B cell (primary cell): ENCODE measurements at regions not wholly inside any gene's neighbourhood (a gene's known extent, or its start where the extent isn't known, plus 50 kb on each side); places are given as distances from the start of the nearest gene placed in this dataset.

Source experiments
- ATAC-seq: fragments of 200-7000 bp; cut with Tn5 transposase; one replicate; pipeline ENCODE4 v1.10.0; 2021; ENCODE audit warnings: low read depth, mild to moderate bottlenecking, moderate number of reproducible peaks, moderate library complexity
- CTCF ChIA-PET: fragments of 350-600 bp; sonication (Branson Sonifier 250); formaldehyde crosslinking; loops from one replicate; lab custom pipeline; 2021; ENCODE audit warnings: antibody characterized with exemption, inconsistent platforms; lab: Charles Lee
- POLR2A ChIA-PET: fragments of 350-600 bp; sonication (Branson Sonifier 250); formaldehyde crosslinking; loops from one replicate; lab custom pipeline; 2021; ENCODE audit warnings: antibody characterized with exemption; lab: Charles Lee
- DNase-seq: peaks from one replicate; pipeline ENCODE4 v3.0.0; 2013
- H2AFZ ChIP-seq: 2 replicates; pipeline ENCODE4 v1.6.1; 2012; ENCODE audit warnings: mild to moderate bottlenecking, low read depth, low read length; ENCODE audit not compliant: insufficient read depth, poor library complexity, severe bottlenecking
- H3K27ac ChIP-seq, 2 donors: 1 replicate in 1 of 2; 2 replicates in 1 of 2; pipeline ENCODE4 v1.5.1; 2012 to 2013; ENCODE audit warnings: low read length in 2 of 2, mild to moderate bottlenecking in 2 of 2, moderate library complexity in 1 of 2
- H3K27me3 ChIP-seq, 4 experiments: fragments of 200-600 bp in 1 of 4; sonication (generic) in 1 of 4; replicated peaks in 1 of 4; 1 replicate in 2 of 4; 2 replicates in 2 of 4; pipeline versions ENCODE4 v1.6.1 to v1.7.0; 2013 to 2016; ENCODE audit warnings: low read length in 3 of 4, mild to moderate bottlenecking in 2 of 4, mixed read lengths in 1 of 4, moderate library complexity in 1 of 4; ENCODE audit not compliant: insufficient read depth in 4 of 4, control insufficient read depth in 3 of 4; ENCODE audit errors: control extremely low read depth in 1 of 4
- H3K36me3 ChIP-seq, 2 experiments: replicated peaks in 1 of 2; 1 replicate in 1 of 2; 2 replicates in 1 of 2; pipeline versions ENCODE4 v1.6.1 to v1.7.1; 2013; ENCODE audit warnings: low read length in 1 of 2; ENCODE audit not compliant: insufficient read depth in 2 of 2, control insufficient read depth in 1 of 2; ENCODE audit errors: control extremely low read depth in 1 of 2, extremely low read depth in 1 of 2
- H3K4me1 ChIP-seq, 2 donors: fragments of 200-600 bp in 1 of 2; sonication (generic) in 1 of 2; 1 replicate in 1 of 2; 2 replicates in 1 of 2; pipeline versions ENCODE4 v1.5.1 to v1.6.1; 2013 to 2017; ENCODE audit warnings: low read length in 2 of 2; ENCODE audit not compliant: control insufficient read depth in 2 of 2, insufficient read depth in 2 of 2
- H3K4me2 ChIP-seq: replicated peaks from 2 replicates; pipeline ENCODE3; 2012; ENCODE audit warnings: mild to moderate bottlenecking, low read depth, low read length; ENCODE audit not compliant: poor library complexity, severe bottlenecking
- H3K4me3 ChIP-seq, 5 experiments: fragments of 200-600 bp in 1 of 5; sonication (generic) in 1 of 5; 1 replicate in 3 of 5; 2 replicates in 2 of 5; pipeline versions ENCODE4 v1.5.1 to v1.7.0; 2011 to 2016; ENCODE audit warnings: low read length in 4 of 5, mild to moderate bottlenecking in 4 of 5, low read depth in 2 of 5, control low read depth in 1 of 5, moderate library complexity in 1 of 5; ENCODE audit not compliant: insufficient read depth in 1 of 5; ENCODE audit errors: control extremely low read depth in 1 of 5, extremely low read depth in 1 of 5
- H3K79me2 ChIP-seq: fragments of 200-600 bp; sonication (generic); one replicate; pipeline ENCODE4 v1.6.0; 2016; ENCODE audit warnings: low read length; ENCODE audit not compliant: control insufficient read depth, insufficient read depth
- H3K9ac ChIP-seq: fragments of 200-600 bp; sonication (generic); 2 replicates; pipeline ENCODE4 v1.6.1; 2017; ENCODE audit warnings: mild to moderate bottlenecking, low read length, moderate library complexity
- H3K9me3 ChIP-seq, 3 donors: one replicate each; pipeline versions ENCODE4 v1.6.1 to v1.7.1; 2013; ENCODE audit warnings: low read length in 2 of 3; ENCODE audit not compliant: control insufficient read depth in 2 of 3, insufficient read depth in 1 of 3; ENCODE audit errors: control extremely low read depth in 1 of 3
- H4K20me1 ChIP-seq: 2 replicates; pipeline ENCODE4 v1.6.0; 2012; ENCODE audit warnings: mild to moderate bottlenecking, low read length; ENCODE audit not compliant: insufficient read depth, control insufficient read depth, poor library complexity, severe bottlenecking
- H3K27ac Mint-ChIP-seq: one replicate; pipeline ENCODE4 v1.8.0; 2021; ENCODE audit warnings: mixed read lengths
- H3K27me3 Mint-ChIP-seq: one replicate; pipeline ENCODE4 v1.8.0; 2021; ENCODE audit warnings: mixed read lengths
- H3K4me1 Mint-ChIP-seq: one replicate; pipeline ENCODE4 v1.8.0; 2021; ENCODE audit warnings: mixed read lengths
- H3K4me3 Mint-ChIP-seq: one replicate; pipeline ENCODE4 v1.8.0; 2021; ENCODE audit warnings: mixed read lengths
- H3K9me3 Mint-ChIP-seq: one replicate; pipeline ENCODE4 v1.8.0; 2022; ENCODE audit warnings: mixed read lengths; ENCODE audit not compliant: insufficient read depth
- CTCF ChIP-seq: fragments of 200-600 bp; IDR thresholded peaks from one replicate; pipeline ENCODE4 v1.8.0; 2022; ENCODE audit warnings: antibody characterized with exemption, mild to moderate bottlenecking
- EZH2 ChIP-seq: IDR thresholded peaks from 2 replicates; pipeline ENCODE4 v1.6.1; 2012; ENCODE audit warnings: borderline replicate concordance, low read depth, mild to moderate bottlenecking, moderate library complexity, low read length; ENCODE audit not compliant: insufficient read depth, poor library complexity, severe bottlenecking
- WGBS: methylation state at CpG from one replicate; pipeline ENCODE4 v1.1.5; 2013; ENCODE audit warnings: missing lambda C conversion rate; ENCODE audit not compliant: insufficient coverage; 5-methylcytosine and 5-hydroxymethylcytosine counted together
- intact Hi-C: fragments of 100-400 bp; cut with micrococcal nuclease; formaldehyde crosslinking; loops from one replicate; pipeline ENCODE4 v1.10.0; 2022

DNA sequence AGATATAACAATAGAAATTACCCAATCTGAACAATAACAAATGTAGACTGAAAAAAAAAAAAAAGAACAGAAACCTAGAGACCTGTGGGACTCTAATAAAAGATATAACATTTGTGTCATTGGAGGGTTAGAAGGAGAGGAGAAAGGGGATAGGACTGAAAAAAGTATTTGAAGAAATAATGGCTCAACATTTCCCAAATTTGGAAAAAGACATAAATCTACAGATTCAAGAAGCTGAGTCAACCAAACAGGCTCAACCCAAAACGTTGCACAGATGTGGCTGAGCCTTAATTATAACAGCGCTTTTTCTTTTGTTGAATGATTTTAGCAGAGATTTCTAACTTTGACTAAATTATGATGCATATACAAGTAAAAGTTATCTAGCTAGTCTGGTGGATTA lies 131.3 kb downstream of the TMTC3 start:
- no peak overlapping the region for H3K9ac ChIP-seq
- H3K4me3 Mint-ChIP-seq = no peak overlapping the region
- H2AFZ ChIP-seq = no peak overlapping the region
- H3K27me3 ChIP-seq = no peaks in the 10 kb centered on the region
- no peak for ATAC-seq
- no peaks in the 10 kb centered on the region for H3K9me3 Mint-ChIP-seq
- H3K36me3 ChIP-seq = no peaks in the 10 kb centered on the region
- no peak overlapping the region for H3K27ac ChIP-seq
- no peak overlapping the region for H3K4me3 ChIP-seq
- ChIA-PET POLR2A (no interaction called here), CTCF (interaction anchor here (0.7 kb wide), 1 partner anchor 17 kb away, joined by 4 read pairs; no protein-coding TSS in a partner anchor)
- no CpG with 5 or more reads among the region's 2 CpGs for WGBS
- H3K27me3 Mint-ChIP-seq = no peaks in the 10 kb centered on the region
- no peak overlapping the region for H3K27ac Mint-ChIP-seq
- no peaks in the 10 kb centered on the region for H3K79me2 ChIP-seq
- no peaks in the 10 kb centered on the region for H4K20me1 ChIP-seq
- H3K4me1 Mint-ChIP-seq = no peaks in the 10 kb centered on the region
- H3K4me2 ChIP-seq = no peak overlapping the region
- no peak for DNase-seq
- no peak for TF ChIP-seq EZH2
- TF ChIP-seq CTCF = no peak
- no peaks in the 10 kb centered on the region for H3K9me3 ChIP-seq
- intact Hi-C loops = no loop called here
- H3K4me1 ChIP-seq = no peaks in the 10 kb centered on the region

DNA sequence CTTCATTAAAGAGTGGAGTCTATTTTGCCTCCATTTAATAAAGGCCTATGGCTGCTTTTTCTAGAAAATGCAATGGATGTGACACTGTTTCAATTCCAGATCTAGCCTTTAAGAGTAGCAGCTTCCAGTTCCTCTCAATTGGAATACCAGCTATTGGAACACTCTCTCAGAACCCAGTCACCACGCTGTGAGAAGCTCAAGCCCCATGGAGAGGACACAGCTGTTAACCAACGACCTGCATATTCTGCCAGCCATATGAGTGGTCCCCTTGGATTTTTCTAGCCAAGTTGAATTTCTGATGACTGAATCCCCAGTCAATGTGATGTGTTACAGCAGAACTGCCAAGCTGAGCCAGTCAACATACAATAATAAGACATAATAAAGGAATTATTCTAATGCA lies 131.8 kb downstream of the TMTC3 start:
- H3K9ac ChIP-seq = no peak overlapping the region
- intact Hi-C loops = no loop called here
- H3K79me2 ChIP-seq = no peaks in the 10 kb centered on the region
- TF ChIP-seq CTCF (no peak), EZH2 (no peak)
- no peaks in the 10 kb centered on the region for H3K27me3 ChIP-seq
- Mint-ChIP-seq H3K27me3 (no peaks in the 10 kb centered on the region), H3K4me3 (no peak overlapping the region), H3K27ac (no peak overlapping the region), H3K4me1 (no peaks in the 10 kb centered on the region), H3K9me3 (no peaks in the 10 kb centered on the region)
- H3K9me3 ChIP-seq = no peaks in the 10 kb centered on the region
- no peak overlapping the region for H3K4me3 ChIP-seq
- no peaks in the 10 kb centered on the region for H3K36me3 ChIP-seq
- no peak for DNase-seq
- POLR2A ChIA-PET = no interaction called here
- H4K20me1 ChIP-seq = no peaks in the 10 kb centered on the region
- H2AFZ ChIP-seq = no peak overlapping the region
- H3K27ac ChIP-seq = no peak overlapping the region
- 56% methylated on average over 2 of the region's 2 CpGs for WGBS
- no peak for ATAC-seq
- H3K4me1 ChIP-seq = no peaks in the 10 kb centered on the region
- no peak overlapping the region for H3K4me2 ChIP-seq
- CTCF ChIA-PET = interaction anchor here (0.7 kb wide), 1 partner anchor 17 kb away, joined by 4 read pairs; no protein-coding TSS in a partner anchor
